Effector CD8-positive, alpha-beta T cell (primary cell): ENCODE measurements at regions not wholly inside any gene's neighbourhood (a gene's known extent, or its start where the extent isn't known, plus 50 kb on each side); places are given as distances from the start of the nearest gene placed in this dataset.

Experiments
- DNase-seq: peaks from one replicate; lab custom pipeline; 2025; lab: John Stamatoyannopoulos, UW

GRCh38 chr1:240036526-240036925 lies 55.2 kb upstream of the FMN2 start:
- DNase-seq = no peak
